ENCODE measurements at regions not wholly inside any gene's neighbourhood (a gene's known extent, or its start where the extent isn't known, plus 50 kb on each side); places are given as distances from the start of the nearest gene placed in this dataset.
A peak's percentile ranks its signal among the peaks of the same experiment; 100 is the strongest.
"Not testable (repeated sequence)": the region's sequence is repeated elsewhere in the genome, so short reads cannot be mapped to it uniquely, and the experiment has no call there.

DNA sequence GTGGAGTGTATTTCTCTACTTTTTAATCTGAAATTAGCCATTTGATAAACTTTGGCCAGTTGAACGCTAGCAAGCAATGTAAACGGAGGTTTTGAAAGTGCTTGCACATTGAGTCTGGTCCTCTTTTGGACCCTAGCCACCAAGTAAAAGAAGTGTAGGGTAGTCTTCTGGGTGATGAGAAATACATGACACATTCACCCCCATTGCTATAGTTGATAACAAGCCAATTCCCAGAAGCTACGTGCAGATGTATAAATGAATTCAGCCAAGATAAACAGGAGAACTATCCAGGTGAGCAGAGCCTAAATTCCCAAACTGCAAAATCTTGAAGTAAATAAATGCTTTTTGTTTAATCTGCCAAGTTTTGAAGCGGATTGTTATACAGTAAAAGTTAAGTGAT lies 965.4 kb upstream of the GRIA3 start:
- no peak overlapping the region for H3K4me3 ChIP-seq (replicated peaks; ENCODE audit: low read depth, low read length)
- no peak for TF ChIP-seq CTCF (IDR thresholded peaks at IDR 0.05; ENCODE audit: low read length, missing control alignments)
- no peak for DNase-seq (ENCODE audit: low read depth)

DNA sequence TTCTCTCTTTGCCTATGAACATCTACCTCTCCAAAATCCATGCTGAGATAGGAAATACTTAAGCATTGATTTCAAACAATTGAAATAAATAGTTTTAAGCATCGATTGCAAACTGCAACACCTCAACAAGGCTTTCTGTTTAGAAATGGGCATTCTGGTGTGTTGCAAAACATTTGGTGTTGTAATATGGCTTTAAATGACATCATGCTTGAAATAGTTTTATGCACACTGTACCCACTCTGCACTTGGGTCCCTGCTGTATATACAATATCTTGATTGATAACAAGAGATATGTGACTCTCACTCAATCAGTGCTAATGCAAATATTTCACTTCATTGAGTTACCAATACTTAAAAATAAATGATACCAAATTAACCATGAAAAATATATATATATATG lies 964.9 kb upstream of the GRIA3 start:
- TF ChIP-seq CTCF (IDR thresholded peaks at IDR 0.05; ENCODE audit: low read length, missing control alignments) = no peak
- no peak overlapping the region for H3K4me3 ChIP-seq (replicated peaks; ENCODE audit: low read depth, low read length)
- no peak for DNase-seq (ENCODE audit: low read depth)

DNA sequence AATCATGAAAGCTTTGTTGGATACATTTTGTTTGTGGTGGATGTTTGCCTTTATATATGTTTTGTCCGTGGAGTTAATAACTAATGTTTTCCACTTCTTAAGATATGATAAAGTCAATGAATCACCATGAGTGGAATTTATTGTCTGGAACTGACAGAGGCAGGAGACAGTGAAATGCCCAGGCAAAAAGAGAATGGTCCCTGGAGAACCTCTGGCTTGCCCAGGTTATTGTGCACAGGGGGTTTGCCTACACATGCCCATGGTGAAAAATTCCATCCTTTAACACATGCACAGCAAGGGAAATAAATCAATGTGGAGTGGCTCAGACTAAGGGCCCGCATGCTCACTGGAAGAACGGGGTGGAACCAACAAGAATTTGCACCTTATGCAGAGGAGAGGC lies 964.3 kb upstream of the GRIA3 start:
- no peak overlapping the region for H3K4me3 ChIP-seq (replicated peaks; ENCODE audit: low read depth, low read length)
- TF ChIP-seq CTCF (IDR thresholded peaks at IDR 0.05; ENCODE audit: low read length, missing control alignments) = no peak
- no peak for DNase-seq (ENCODE audit: low read depth)

- no peak overlapping the region for H3K4me3 ChIP-seq (replicated peaks; ENCODE audit: low read depth, low read length)
- no peak for TF ChIP-seq CTCF (IDR thresholded peaks at IDR 0.05; ENCODE audit: low read length, missing control alignments)
- no peak for DNase-seq (ENCODE audit: low read depth)
These were observed 963.3 kb upstream of the GRIA3 start for GRCh38 chrX:122220644-122221373.

- not testable (repeated sequence) for H3K4me3 ChIP-seq (replicated peaks; ENCODE audit: low read depth, low read length); DNase-seq (ENCODE audit: low read depth)
These were observed 962.3 kb upstream of the GRIA3 start for GRCh38 chrX:122221810-122222209.

GRCh38 chrX:122224137-122224536 lies 959.9 kb upstream of the GRIA3 start:
- not testable (repeated sequence) for DNase-seq (ENCODE audit: low read depth); H3K4me3 ChIP-seq (replicated peaks; ENCODE audit: low read depth, low read length)

DNA sequence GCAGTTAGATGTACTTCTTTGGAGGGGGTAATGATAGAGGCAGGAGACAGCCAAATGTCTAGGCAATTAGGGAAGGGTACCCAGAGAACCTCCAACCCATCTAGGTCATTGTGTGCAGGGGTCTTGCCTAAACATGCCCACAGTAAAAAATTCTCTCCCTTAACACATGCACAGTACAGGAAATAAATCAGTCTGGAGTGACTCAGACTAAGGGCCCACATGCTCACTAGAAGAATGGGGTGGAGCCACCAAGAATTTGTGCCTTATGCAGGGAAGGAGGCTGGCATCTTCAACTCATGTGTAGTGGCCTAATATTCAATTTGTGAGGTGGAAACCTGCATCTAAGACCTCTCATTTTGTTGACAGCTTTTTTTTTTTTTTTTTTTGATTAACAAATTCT lies 945.3 kb upstream of the GRIA3 start:
- no peak for TF ChIP-seq CTCF (IDR thresholded peaks at IDR 0.05; ENCODE audit: low read length, missing control alignments)
- DNase-seq (ENCODE audit: low read depth) = peak; percentile 11
- no peak overlapping the region for H3K4me3 ChIP-seq (replicated peaks; ENCODE audit: low read depth, low read length)

GRCh38 chrX:122241959-122242358 lies 942.1 kb upstream of the GRIA3 start:
- no peak overlapping the region for H3K4me3 ChIP-seq (replicated peaks; ENCODE audit: low read depth, low read length)
- no peak for TF ChIP-seq CTCF (IDR thresholded peaks at IDR 0.05; ENCODE audit: low read length, missing control alignments)
- no peak for DNase-seq (ENCODE audit: low read depth)

All from fibroblast of pulmonary artery (primary cell).